ENCODE measurements at regions not wholly inside any gene's neighbourhood (a gene's known extent, or its start where the extent isn't known, plus 50 kb on each side); places are given as distances from the start of the nearest gene placed in this dataset.

- H3K27me3 ChIP-seq (ENCODE audit: control insufficient read depth in 3 of 3, insufficient read depth in 3 of 3, low read length in 2 of 3): no peaks in the 10 kb centered on the region
- H3K9ac ChIP-seq (ENCODE audit: insufficient read depth in 1 of 2, low read length in 2 of 2): no peak overlapping the region
- no peak overlapping the region for H3K4me3 ChIP-seq
- no peak for DNase-seq
- TF ChIP-seq, protein P1, sequence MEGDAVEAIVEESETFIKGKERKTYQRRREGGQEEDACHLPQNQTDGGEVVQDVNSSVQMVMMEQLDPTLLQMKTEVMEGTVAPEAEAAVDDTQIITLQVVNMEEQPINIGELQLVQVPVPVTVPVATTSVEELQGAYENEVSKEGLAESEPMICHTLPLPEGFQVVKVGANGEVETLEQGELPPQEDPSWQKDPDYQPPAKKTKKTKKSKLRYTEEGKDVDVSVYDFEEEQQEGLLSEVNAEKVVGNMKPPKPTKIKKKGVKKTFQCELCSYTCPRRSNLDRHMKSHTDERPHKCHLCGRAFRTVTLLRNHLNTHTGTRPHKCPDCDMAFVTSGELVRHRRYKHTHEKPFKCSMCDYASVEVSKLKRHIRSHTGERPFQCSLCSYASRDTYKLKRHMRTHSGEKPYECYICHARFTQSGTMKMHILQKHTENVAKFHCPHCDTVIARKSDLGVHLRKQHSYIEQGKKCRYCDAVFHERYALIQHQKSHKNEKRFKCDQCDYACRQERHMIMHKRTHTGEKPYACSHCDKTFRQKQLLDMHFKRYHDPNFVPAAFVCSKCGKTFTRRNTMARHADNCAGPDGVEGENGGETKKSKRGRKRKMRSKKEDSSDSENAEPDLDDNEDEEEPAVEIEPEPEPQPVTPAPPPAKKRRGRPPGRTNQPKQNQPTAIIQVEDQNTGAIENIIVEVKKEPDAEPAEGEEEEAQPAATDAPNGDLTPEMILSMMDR (IDR thresholded peaks at IDR 0.05; ENCODE audit: control extremely low read depth, extremely low read depth): no peak
- peaks cover 0 to 3% (median 0%) of the 10 kb centered on the region in 5 donors for H3K4me1 ChIP-seq (ENCODE audit: control insufficient read depth in 5 of 5, insufficient read depth in 5 of 5, low read length in 5 of 5)
- no peaks in the 10 kb centered on the region for H3K9me3 ChIP-seq (ENCODE audit: control insufficient read depth in 4 of 4, insufficient read depth in 3 of 4, low read length in 3 of 4)
- 81 to 85% methylated on average over 4 of the region's 4 CpGs for WGBS, 2 donors
- no peaks in the 10 kb centered on the region for H3K36me3 ChIP-seq (ENCODE audit: control insufficient read depth in 4 of 4, insufficient read depth in 4 of 4, low read length in 4 of 4)
- H3K27ac ChIP-seq (ENCODE audit: low read depth in 1 of 2, low read length in 1 of 2): no peak overlapping the region
- ATAC-seq (ENCODE audit: insufficient read depth, low FRiP score): no peak
Observed at GRCh38 chr21:41671212-41671762, 95.6 kb downstream of the RIPK4 start.

DNA sequence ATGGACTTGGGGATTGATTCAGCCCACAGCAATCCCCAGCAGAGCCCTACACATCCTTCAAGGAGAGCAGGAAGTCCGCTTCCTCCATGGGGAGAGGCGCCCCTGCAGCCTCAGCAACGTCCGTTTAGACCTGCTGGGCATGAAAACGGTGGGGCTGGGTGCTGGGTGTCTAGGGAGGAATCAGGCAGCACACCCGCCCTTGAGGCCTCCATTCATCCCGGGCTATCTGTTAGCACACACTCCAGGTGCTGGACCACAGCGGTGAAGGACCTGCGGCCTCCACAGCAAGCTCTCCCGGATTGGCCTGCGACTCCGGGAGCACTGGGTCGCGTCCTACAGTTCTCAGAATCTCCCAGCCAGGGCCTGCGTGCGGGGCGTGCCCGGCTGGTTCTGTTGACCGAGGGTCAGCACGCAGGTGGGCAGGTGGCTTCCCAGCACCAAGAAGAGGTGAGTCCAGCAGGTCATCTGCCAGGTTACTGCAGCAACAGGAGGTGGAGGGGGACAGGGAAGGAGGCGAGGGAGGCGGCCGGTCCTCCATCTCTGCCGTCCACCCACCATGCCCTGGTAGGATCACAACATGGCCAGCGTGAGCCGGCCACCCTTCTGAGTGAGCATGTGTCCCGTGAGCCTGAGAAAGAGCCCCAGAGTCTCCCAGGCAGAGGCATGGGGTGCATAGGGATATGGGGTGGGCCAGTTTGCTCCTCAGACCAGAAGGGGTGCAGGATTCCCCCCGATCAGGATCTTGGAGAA is 96.6 kb downstream of the RIPK4 start:
- H3K36me3 ChIP-seq (ENCODE audit: control insufficient read depth in 4 of 4, insufficient read depth in 4 of 4, low read length in 4 of 4): no peaks in the 10 kb centered on the region
- H3K4me3 ChIP-seq: no peak overlapping the region
- no peak for ATAC-seq (ENCODE audit: insufficient read depth, low FRiP score)
- no peaks in the 10 kb centered on the region for H3K27me3 ChIP-seq (ENCODE audit: control insufficient read depth in 3 of 3, insufficient read depth in 3 of 3, low read length in 2 of 3)
- H3K27ac ChIP-seq (ENCODE audit: low read depth in 1 of 2, low read length in 1 of 2): no peak overlapping the region
- TF ChIP-seq, protein P1 (IDR thresholded peaks at IDR 0.05; ENCODE audit: control extremely low read depth, extremely low read depth): no peak
- no peak overlapping the region for H3K9ac ChIP-seq (ENCODE audit: insufficient read depth in 1 of 2, low read length in 2 of 2)
- DNase-seq: no peak
- H3K4me1 ChIP-seq (ENCODE audit: control insufficient read depth in 5 of 5, insufficient read depth in 5 of 5, low read length in 5 of 5): peaks cover 0 to 7% (median 0%) of the 10 kb centered on the region in 5 donors
- peaks cover 0 to 1% (median 0%) of the 10 kb centered on the region in 4 donors for H3K9me3 ChIP-seq (ENCODE audit: control insufficient read depth in 4 of 4, insufficient read depth in 3 of 4, low read length in 3 of 4)
- 89 to 93% methylated on average over 28 of the region's 28 CpGs for WGBS, 2 donors

DNA sequence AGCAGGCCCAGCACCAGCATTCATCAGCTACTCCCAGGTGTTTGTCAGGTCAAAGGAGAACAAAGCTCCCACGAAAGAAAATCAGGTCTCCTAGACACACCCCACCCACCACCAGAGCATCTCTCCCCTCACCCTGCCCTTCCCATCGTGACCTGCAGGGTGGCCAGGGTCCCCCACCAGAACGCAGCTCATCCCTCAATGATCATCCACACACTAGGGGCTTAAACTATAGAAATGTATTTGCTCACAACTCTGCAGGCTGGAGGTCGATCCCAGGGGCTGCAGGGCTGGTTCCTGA is 97.4 kb downstream of the RIPK4 start:
- Histone ChIP-seq H3K9ac (ENCODE audit: insufficient read depth in 1 of 2, low read length in 2 of 2) (no peak overlapping the region), H3K27me3 (ENCODE audit: control insufficient read depth in 3 of 3, insufficient read depth in 3 of 3, low read length in 2 of 3) (no peaks in the 10 kb centered on the region), H3K4me1 (ENCODE audit: control insufficient read depth in 5 of 5, insufficient read depth in 5 of 5, low read length in 5 of 5) (peaks cover 0 to 10% (median 5%) of the 10 kb centered on the region in 5 donors), H3K9me3 (ENCODE audit: control insufficient read depth in 4 of 4, insufficient read depth in 3 of 4, low read length in 3 of 4) (peaks cover 0 to 1% (median 0%) of the 10 kb centered on the region in 4 donors), H3K27ac (ENCODE audit: low read depth in 1 of 2, low read length in 1 of 2) (no peak overlapping the region), H3K36me3 (ENCODE audit: control insufficient read depth in 4 of 4, insufficient read depth in 4 of 4, low read length in 4 of 4) (no peaks in the 10 kb centered on the region), H3K4me3 (no peak overlapping the region)
- ATAC-seq (ENCODE audit: insufficient read depth, low FRiP score) (no peak), DNase-seq (no peak)
- 75 to 86% methylated on average over 4 of the region's 4 CpGs for WGBS, 2 donors
- TF ChIP-seq, protein P1 (IDR thresholded peaks at IDR 0.05; ENCODE audit: control extremely low read depth, extremely low read depth): no peak

Measured in lung (tissue), 11 donors.